ENCODE measurements at regions not wholly inside any gene's neighbourhood (a gene's known extent, or its start where the extent isn't known, plus 50 kb on each side); places are given as distances from the start of the nearest gene placed in this dataset.
"Not testable (repeated sequence)": the region's sequence is repeated elsewhere in the genome, so short reads cannot be mapped to it uniquely, and the experiment has no call there.

DNA sequence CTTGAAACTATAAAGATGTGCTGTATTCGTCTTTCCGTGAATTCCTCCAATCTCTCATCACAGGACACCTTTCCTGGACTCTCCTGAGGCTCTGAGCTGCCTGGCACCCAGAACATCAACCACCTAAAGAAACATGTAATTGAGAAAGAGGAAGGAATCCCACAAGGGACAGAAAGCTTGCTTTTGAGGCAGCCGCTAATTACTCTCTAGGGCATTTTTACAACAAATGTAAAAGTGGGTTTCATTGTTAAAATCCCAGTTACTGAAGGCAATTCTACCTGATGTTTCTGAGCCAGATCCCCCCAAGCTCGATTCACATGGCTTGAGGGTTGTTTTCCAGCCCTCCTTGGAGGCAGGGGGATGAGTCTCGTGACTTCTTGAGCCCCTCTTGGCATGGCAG lies 238.5 kb upstream of the LHX5 start:
- Histone ChIP-seq H3K36me3 (ENCODE audit: control insufficient read depth, insufficient read depth, low read length) (no peaks in the 10 kb centered on the region), H3K27me3 (ENCODE audit: control insufficient read depth, insufficient read depth, low read length) (peaks cover 10% of the 10 kb centered on the region), H3K4me3 (ENCODE audit: low read length) (no peak overlapping the region), H3K9me3 (replicated peaks; ENCODE audit: control insufficient read depth, low read depth, low read length) (no peaks in the 10 kb centered on the region), H3K4me1 (ENCODE audit: control insufficient read depth, insufficient read depth, low read length) (no peaks in the 10 kb centered on the region), H3K27ac (ENCODE audit: low read length) (no peak overlapping the region)
- DNase-seq, result no peak
- 33% methylated on average over 1 of the region's 5 CpGs for WGBS (ENCODE audit: insufficient coverage)

- Histone ChIP-seq H3K27me3 (ENCODE audit: control insufficient read depth, insufficient read depth, low read length) (peaks cover 12% of the 10 kb centered on the region), H3K4me1 (ENCODE audit: control insufficient read depth, insufficient read depth, low read length) (no peaks in the 10 kb centered on the region), H3K4me3 (ENCODE audit: low read length) (no peak overlapping the region), H3K36me3 (ENCODE audit: control insufficient read depth, insufficient read depth, low read length) (no peaks in the 10 kb centered on the region), H3K27ac (ENCODE audit: low read length) (no peak overlapping the region), H3K9me3 (replicated peaks; ENCODE audit: control insufficient read depth, low read depth, low read length) (no peaks in the 10 kb centered on the region)
- DNase-seq, result no peak
- WGBS (ENCODE audit: insufficient coverage), result no CpG with 5 or more reads among the region's 3 CpGs
Observed at GRCh38 chr12:113709456-113709855, 237.8 kb upstream of the LHX5 start.

DNA sequence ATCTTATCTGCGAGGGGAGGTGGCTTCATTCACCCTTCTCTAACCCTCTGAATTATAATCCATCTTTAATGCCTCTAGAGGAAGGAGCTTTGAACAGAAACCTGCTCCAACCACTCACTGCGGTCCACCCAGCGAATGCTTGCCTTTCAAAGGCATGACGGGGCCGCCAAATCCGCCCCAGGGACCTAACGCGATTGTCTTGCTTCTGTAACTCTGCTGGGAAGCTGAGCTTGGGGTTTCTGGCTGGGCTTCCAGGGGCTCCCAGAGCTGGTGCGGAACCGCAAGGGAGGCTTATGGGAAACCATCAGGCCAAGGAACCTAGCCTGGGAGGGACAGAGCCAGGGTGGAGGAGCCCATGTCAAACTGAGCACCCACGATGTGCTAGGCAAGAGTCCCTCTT lies 231.2 kb upstream of the LHX5 start:
- H3K36me3 ChIP-seq (ENCODE audit: control insufficient read depth, insufficient read depth, low read length), result no peaks in the 10 kb centered on the region
- no peak overlapping the region for H3K27ac ChIP-seq (ENCODE audit: low read length)
- WGBS (ENCODE audit: insufficient coverage), result 61% methylated on average over 9 of the region's 11 CpGs
- no peaks in the 10 kb centered on the region for H3K4me1 ChIP-seq (ENCODE audit: control insufficient read depth, insufficient read depth, low read length)
- DNase-seq, result no peak
- H3K27me3 ChIP-seq (ENCODE audit: control insufficient read depth, insufficient read depth, low read length), result peaks cover 19% of the 10 kb centered on the region
- H3K4me3 ChIP-seq (ENCODE audit: low read length), result no peak overlapping the region
- H3K9me3 ChIP-seq (replicated peaks; ENCODE audit: control insufficient read depth, low read depth, low read length), result no peaks in the 10 kb centered on the region

GRCh38 chr12:113702276-113702675 lies 230.6 kb upstream of the LHX5 start:
- Histone ChIP-seq H3K27me3 (ENCODE audit: control insufficient read depth, insufficient read depth, low read length) (peaks cover 23% of the 10 kb centered on the region), H3K4me1 (ENCODE audit: control insufficient read depth, insufficient read depth, low read length) (no peaks in the 10 kb centered on the region), H3K36me3 (ENCODE audit: control insufficient read depth, insufficient read depth, low read length) (no peaks in the 10 kb centered on the region), H3K27ac (ENCODE audit: low read length) (no peak overlapping the region), H3K9me3 (replicated peaks; ENCODE audit: control insufficient read depth, low read depth, low read length) (no peaks in the 10 kb centered on the region), H3K4me3 (ENCODE audit: low read length) (no peak overlapping the region)
- DNase-seq, result no peak
- 45% methylated on average over 3 of the region's 4 CpGs for WGBS (ENCODE audit: insufficient coverage)

DNA sequence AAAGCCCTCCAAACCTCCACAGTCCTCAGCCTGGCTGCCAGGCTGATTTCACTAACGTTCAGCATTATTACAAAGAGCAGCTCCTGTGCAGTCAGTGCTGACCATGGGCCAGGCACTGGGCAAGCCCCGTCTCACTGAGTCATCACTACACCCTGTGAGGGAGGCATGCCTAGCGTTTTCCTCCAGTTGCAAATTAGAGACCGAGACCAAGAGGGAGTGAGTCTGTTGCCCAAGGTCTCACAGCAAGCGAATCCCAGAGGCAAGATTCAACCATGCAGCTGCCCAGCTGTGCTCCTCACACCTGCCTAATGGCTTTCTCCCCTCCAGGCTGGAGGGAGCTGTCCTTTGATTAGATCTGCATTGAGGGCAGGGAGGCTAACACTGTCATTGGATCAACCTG lies 229.3 kb upstream of the LHX5 start:
- Histone ChIP-seq H3K27me3 (ENCODE audit: control insufficient read depth, insufficient read depth, low read length) (peaks cover 26% of the 10 kb centered on the region), H3K4me3 (ENCODE audit: low read length) (no peak overlapping the region), H3K27ac (ENCODE audit: low read length) (no peak overlapping the region), H3K4me1 (ENCODE audit: control insufficient read depth, insufficient read depth, low read length) (no peaks in the 10 kb centered on the region), H3K36me3 (ENCODE audit: control insufficient read depth, insufficient read depth, low read length) (no peaks in the 10 kb centered on the region), H3K9me3 (replicated peaks; ENCODE audit: control insufficient read depth, low read depth, low read length) (no peaks in the 10 kb centered on the region)
- no peak for DNase-seq
- WGBS (ENCODE audit: insufficient coverage), result 3% methylated on average over 4 of the region's 5 CpGs

DNA sequence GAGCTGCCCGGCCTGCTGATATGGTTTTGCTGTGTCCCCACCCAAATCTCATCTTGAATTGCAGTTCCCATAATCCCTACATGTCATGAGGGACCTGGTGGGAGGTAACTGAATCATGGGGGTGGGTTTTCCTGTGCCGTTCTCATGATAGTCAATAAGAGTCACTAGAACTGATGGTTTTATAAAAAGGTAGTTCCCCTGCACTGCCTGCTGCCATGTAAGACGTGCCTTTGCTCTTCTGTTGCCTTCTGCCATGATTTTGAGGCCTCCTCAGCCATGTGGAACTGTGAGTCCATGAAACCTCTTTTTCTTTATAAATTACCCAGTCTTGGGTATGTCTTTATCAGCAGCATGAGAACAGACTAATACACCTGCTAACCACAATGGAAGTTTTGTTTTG lies 228.3 kb upstream of the LHX5 start:
- H3K4me3 ChIP-seq (ENCODE audit: low read length); H3K4me1 ChIP-seq (ENCODE audit: control insufficient read depth, insufficient read depth, low read length); DNase-seq; H3K36me3 ChIP-seq (ENCODE audit: control insufficient read depth, insufficient read depth, low read length); H3K9me3 ChIP-seq (replicated peaks; ENCODE audit: control insufficient read depth, low read depth, low read length); H3K27ac ChIP-seq (ENCODE audit: low read length): not testable (repeated sequence)
- WGBS (ENCODE audit: insufficient coverage), result 75% methylated on average over 1 of the region's 3 CpGs
- peaks cover 22% of the 10 kb centered on the region for H3K27me3 ChIP-seq (ENCODE audit: control insufficient read depth, insufficient read depth, low read length)

GRCh38 chr12:113698510-113698858 lies 226.8 kb upstream of the LHX5 start:
- WGBS (ENCODE audit: insufficient coverage), result 50% methylated on average over 1 of the region's 5 CpGs
- H3K36me3 ChIP-seq (ENCODE audit: control insufficient read depth, insufficient read depth, low read length), result no peaks in the 10 kb centered on the region
- H3K4me3 ChIP-seq (ENCODE audit: low read length), result no peak overlapping the region
- no peak overlapping the region for H3K27ac ChIP-seq (ENCODE audit: low read length)
- no peaks in the 10 kb centered on the region for H3K4me1 ChIP-seq (ENCODE audit: control insufficient read depth, insufficient read depth, low read length)
- H3K9me3 ChIP-seq (replicated peaks; ENCODE audit: control insufficient read depth, low read depth, low read length), result no peaks in the 10 kb centered on the region
- H3K27me3 ChIP-seq (ENCODE audit: control insufficient read depth, insufficient read depth, low read length), result peaks cover 22% of the 10 kb centered on the region
- no peak for DNase-seq

DNA sequence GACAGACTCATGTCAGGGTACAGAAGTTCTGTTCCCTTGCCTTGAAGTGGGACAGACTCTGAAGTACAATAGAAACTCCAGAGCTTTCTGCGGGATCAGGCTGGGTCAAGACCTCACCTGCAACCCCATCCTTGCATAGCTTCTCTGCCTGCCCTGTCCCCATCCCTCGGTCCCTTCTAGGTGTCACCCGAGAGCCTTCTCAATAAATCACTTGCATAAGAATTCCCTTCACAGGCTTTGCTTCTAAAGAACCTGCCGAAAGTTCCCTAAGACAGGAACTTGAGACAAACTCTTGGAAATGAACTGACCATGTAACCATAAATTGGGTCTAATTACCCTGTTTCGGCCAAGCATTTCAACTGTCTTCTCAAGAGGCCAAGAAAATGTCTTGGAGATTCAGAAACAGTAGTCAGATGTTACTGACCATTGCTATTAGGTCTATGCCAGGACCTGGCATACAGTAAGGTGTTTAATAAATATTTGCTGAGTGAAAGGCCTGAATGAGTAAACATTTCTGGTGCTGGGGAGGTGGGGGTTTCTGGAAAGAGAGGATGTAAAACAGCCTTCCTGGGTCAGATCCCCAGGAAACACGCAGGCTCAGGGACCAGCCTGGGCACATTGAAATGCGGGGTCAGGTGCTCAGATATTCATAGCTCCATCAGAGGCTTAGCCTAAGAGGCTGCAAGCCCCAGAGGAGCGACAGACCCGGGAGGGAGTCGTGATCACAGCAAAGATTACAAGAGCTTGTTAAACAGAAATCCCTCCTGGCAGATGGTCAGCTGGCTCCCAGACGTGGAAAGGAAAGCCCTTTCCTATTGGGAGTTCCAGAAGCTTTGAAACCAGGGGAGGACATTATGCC lies 226.2 kb upstream of the LHX5 start:
- H3K36me3 ChIP-seq (ENCODE audit: control insufficient read depth, insufficient read depth, low read length), result no peaks in the 10 kb centered on the region
- 13% methylated on average over 9 of the region's 11 CpGs for WGBS (ENCODE audit: insufficient coverage)
- no peak overlapping the region for H3K27ac ChIP-seq (ENCODE audit: low read length)
- no peak for DNase-seq
- H3K4me3 ChIP-seq (ENCODE audit: low read length), result no peak overlapping the region
- H3K9me3 ChIP-seq (replicated peaks; ENCODE audit: control insufficient read depth, low read depth, low read length), result no peaks in the 10 kb centered on the region
- H3K4me1 ChIP-seq (ENCODE audit: control insufficient read depth, insufficient read depth, low read length), result no peaks in the 10 kb centered on the region
- H3K27me3 ChIP-seq (ENCODE audit: control insufficient read depth, insufficient read depth, low read length), result peaks cover 21% of the 10 kb centered on the region

DNA sequence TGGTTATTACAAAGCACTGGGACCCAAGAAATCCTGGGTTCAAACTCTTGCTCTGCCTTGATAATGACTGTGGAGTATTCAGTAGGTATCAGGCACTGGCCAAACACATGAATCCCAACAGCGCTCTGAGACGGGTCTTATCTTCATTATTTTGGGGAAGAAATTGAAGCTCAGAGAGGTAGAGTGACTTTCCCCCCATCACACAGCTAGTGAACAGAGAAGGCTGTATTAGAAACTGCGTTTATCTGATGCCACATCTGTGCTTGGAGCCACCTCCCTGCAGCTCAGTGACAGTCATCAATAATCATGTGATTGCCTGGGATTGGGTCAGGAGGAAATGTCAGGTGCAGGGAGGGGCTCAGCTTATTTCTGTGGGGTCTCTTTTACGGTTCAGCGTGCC lies 225.4 kb upstream of the LHX5 start:
- Histone ChIP-seq H3K36me3 (ENCODE audit: control insufficient read depth, insufficient read depth, low read length) (no peaks in the 10 kb centered on the region), H3K9me3 (replicated peaks; ENCODE audit: control insufficient read depth, low read depth, low read length) (no peaks in the 10 kb centered on the region), H3K4me1 (ENCODE audit: control insufficient read depth, insufficient read depth, low read length) (no peaks in the 10 kb centered on the region), H3K27ac (ENCODE audit: low read length) (no peak overlapping the region), H3K4me3 (ENCODE audit: low read length) (no peak overlapping the region), H3K27me3 (ENCODE audit: control insufficient read depth, insufficient read depth, low read length) (peaks cover 14% of the 10 kb centered on the region)
- WGBS (ENCODE audit: insufficient coverage), result 44% methylated on average over 2 of the region's 5 CpGs
- no peak for DNase-seq

DNA sequence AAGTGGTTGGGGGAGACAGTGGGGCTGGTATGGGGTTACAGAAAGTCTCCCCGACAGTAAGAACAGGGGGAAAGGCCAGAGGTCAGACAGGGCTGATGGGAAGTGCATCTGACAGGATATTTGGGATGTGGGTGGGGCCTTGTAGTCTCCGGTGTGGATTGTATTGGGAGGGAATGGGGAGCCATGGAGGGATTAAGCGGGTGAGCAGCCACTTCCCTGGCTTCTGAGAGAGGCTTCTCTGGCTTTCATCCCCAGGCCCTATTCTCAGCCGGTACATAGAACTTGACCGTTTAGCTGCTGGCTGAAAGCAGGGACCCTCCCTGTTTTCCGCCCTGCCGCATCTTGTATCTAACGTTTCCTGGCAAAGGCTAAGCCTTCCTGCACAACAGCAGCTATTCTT lies 222.0 kb upstream of the LHX5 start:
- H3K4me1 ChIP-seq (ENCODE audit: control insufficient read depth, insufficient read depth, low read length), result no peaks in the 10 kb centered on the region
- WGBS (ENCODE audit: insufficient coverage), result 42% methylated on average over 7 of the region's 8 CpGs
- no peak for DNase-seq
- H3K9me3 ChIP-seq (replicated peaks; ENCODE audit: control insufficient read depth, low read depth, low read length), result no peaks in the 10 kb centered on the region
- H3K27ac ChIP-seq (ENCODE audit: low read length), result no peak overlapping the region
- no peaks in the 10 kb centered on the region for H3K36me3 ChIP-seq (ENCODE audit: control insufficient read depth, insufficient read depth, low read length)
- peaks cover 9% of the 10 kb centered on the region for H3K27me3 ChIP-seq (ENCODE audit: control insufficient read depth, insufficient read depth, low read length)
- no peak overlapping the region for H3K4me3 ChIP-seq (ENCODE audit: low read length)
